NCI-H1930 (cell line): ENCODE measurements at regions not wholly inside any gene's neighbourhood (a gene's known extent, or its start where the extent isn't known, plus 50 kb on each side); places are given as distances from the start of the nearest gene placed in this dataset.

Source experiments
- DNase-seq, 2 experiments: peaks; one replicate each; lab custom pipeline; 2025; lab: John Stamatoyannopoulos, UW

DNA sequence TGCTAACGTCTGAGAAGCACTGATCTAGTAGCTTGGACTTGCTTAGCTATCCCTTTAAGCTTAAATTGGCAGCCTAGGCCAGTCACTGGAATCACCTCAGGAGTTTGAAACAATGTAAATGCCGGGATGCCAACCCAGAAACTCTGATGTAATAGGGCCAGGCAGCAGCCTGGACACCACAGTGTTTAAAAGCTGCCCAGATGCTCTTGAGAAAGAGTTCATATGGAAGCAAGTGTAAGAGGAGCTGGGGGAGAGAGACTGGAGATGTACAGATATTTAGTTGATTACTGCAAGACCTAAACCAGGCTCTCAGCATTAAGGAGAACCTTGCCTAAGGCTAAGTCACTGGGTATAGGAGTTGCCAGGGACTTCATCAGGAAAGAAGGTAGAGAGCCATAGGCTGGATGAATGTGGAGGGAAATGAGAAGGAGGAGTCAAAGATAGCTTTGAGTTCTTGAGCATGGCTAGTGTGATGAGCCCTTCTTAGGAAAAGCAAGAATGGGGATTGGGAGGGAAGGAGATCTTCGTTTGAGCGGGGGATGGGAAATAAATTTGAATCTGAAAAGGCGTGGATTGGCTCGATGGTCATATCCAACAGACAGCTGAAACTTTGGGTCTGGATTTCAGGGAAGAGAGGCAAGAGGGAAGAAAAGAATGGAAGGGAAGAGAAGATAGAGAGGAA is 392.9 kb upstream of the WWC1 start:
- DNase-seq, result no peak

DNA sequence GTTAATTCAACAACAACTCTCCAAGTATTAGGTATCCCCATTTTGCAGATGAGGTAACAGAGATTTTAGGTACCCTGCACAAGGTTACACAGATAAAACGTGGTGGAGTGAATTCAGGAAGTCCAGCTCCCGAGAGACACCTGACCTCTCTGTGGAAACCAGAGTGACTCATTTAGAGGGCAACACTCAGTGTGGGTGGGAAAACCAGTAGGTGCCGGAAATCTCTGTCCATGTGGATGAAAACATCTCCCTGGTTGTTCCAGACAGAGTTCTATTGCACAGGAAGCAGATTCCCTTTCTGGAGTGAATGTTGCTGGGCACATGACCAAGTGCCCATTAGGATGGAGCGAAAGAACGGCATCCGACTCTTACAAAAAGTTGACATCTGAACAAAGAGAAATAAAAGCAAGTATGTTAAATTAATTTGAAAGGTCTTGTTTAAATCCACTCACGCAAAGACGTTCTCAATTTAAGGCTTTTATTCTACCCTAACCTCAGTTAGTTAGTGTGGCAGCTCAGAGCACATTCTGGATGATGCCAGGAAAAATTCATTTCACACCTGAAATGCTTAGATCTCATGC is 391.9 kb upstream of the WWC1 start:
- no peak for DNase-seq

DNA sequence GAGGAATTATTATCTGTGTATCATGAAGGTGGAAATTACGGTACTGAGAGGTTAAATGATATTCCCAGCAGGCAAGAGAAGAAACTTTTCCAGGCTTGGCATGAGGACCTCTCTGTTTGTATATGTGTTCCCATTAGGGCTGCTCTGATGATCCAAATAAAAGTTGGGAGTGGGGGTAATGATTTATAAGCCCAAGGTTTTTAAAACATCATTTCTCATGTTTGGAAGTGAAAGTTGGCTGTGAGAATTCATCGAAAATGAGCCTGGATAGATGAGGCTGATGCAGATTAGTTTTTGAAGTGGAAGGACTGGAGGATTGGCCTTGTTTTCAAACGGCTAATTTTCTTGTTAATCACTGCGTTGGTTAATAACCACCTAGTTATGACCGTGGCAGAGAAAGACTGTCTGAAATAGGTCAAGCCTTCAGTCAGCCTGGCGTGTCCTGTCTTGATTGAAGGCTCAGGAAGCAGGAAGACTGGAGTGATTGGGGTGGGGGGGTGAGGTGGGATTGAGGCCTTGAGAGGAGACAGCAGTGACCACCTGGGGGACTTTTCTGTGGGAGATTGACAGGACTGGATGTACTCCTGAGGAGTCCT is 391.0 kb upstream of the WWC1 start:
- DNase-seq, result no peak

DNA sequence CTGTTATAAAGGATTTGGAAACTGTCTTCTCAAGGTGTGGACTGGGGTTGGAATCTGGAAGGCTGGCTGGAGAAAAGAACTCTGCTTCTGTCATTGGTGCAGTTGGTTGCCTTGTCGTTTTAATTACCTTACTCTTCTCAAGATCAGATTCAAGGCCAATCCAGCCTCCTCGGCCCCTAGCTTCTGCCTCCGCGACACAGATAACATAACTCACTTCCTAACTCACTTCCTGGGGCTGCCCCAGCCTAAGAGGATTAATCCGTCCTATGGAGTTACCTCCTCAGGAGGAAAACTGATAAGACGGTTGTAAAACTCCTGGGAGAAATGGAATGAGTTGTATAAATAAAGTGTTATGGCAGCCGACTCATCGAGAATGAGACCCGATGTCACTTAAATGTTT is 389.1 kb upstream of the WWC1 start:
- DNase-seq, result no peak

DNA sequence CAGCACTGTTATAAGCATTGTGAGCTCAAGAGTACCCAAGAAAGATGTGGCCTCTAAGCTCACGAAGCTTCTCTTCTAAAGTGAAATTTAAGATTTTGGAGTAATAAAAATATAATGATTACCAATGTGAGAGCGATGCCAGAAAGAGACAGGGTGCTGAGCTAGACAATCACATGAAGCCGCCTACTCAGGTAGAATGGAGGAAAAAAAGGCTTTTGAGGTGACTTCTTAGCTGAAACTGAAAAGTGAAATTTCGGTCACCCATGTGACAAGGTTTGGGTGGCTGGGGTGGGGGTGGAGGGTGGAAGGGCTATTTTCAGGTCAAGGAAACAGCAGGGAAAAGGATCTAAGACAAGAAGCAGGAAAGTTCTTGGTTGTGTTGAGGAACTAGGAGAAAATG is 388.2 kb upstream of the WWC1 start:
- DNase-seq, result no peak

DNA sequence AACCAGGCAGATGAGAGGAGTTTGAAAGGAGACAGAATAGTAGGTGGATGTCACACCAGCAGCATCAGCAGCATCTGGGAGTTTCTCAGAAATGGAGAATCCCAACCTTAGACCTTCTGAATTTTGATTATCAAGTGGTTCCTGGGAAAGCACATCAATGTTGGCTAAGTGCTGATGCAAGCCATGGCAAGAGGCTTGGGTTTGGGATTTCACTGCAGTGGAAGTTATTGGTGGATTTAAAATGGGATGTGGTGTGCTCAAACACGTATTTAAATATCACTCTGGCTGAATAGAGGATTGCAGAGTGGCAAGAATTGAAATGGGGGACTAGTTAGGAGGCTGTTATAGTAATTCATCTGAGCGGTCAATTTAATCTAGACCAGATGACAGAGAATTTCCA is 387.8 kb upstream of the WWC1 start:
- no peak for DNase-seq

DNA sequence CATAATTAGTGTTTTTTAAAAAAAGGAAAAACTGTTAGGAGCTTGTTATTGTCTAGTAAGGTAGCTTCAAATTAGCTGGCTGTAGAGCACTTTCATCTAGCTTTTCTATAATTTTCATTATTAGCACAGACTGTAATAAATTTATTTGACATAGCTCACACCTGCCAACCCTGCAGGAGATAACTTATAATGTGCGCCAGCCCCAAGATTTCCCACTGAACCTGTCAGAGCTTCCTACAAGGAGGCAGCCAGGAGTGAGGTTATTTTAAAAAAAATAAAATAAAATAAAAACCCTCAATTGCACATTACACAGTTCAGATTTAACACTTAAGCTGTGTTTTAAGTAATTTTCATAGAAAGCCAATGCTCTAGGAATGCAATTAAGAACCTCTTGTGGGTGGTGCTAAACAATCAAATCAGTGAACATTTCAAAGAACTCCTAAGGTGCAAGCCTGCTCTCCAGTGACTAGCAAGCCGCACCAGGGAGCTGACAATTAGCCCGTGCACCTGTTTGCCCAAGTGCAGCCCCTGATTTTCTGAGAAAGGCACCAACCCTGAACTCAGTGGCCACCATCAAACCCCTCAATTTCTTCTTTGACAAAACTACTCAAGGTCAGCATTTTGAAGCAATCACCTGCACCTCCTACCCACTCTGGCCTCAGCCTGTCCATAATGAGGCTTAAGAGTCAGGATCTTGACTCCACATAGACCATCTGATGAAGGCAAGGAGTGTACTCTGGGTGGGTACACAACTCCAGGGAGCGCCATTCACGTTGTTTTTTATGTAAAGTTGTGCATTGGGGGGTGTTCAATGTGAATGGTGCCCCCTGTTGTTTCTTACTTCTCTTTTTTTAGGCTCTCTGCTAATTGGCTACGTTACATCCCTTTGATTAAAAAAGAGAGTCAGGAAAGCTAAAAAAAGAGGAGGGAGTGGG is 385.3 kb upstream of the WWC1 start:
- no peak for DNase-seq

DNA sequence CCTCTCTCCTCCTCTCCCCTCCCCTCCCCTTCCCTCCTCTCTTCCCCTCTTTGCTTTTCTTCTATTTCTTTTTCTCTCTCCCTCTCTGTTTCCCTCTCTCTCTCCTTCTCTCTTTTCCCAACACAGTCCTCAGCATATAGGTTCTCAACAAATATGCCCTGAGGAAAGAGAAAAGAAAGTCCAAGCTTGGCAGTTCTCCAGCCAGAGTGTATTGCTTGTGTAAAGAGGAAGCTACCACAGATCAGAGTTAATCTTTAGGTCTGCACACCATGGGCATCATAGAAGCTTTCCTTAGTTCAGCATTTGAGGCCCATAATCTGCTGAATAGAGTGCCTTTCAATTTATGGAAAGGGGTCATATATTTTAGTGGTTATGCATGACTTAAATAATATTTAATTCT is 382.8 kb upstream of the WWC1 start:
- DNase-seq, result no peak

DNA sequence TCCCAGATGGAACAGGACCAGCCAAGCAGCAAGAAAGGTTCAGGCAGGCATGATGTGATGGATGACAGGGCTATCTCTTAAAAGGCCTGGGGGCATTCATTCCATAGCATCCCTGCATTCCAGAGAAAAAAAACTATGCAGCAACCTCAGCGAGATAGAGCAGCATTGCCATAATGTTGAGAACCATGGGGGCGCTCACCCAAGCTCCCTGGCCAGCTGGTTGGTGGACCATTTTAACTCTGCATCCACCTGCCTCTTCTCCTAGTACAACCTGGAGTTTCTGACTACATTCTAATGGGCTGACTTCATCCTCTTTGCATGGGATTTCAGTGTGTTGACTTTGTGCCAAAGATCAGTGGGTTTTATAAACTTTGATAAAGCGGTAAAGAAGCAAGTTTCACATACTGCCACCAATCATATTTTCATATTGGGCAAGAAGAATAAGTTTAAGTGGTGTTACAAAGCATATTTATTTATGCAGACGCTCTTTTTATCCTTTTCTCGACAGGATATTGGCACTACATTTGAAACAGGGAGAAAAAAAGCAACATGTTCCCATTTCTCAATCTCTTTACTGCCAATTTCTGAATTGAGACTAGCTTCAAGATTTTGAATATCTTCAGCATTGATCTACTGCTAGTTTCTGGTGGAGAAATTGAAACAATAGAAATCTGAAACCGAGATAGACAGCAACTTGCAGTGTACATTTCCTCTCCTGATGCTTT is 378.3 kb upstream of the WWC1 start:
- DNase-seq, result no peak

DNA sequence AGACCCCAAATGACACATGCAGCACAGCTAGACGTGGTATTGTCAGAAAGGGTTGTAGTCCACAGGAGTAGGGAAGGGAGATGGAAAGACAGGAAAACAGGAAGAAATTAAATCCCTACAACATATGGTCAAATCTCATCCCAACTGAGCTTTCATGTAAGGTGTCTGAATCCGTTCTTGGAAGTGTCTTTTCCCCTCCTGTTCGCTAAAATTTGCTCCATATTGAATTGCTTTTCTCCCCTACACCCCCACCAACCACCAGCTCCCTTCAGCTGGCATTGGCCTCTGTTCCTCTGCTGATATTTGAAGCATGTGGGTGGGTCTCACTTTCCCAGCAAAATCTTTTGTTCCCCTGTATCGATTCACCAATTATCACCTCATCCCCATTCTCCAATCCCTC is 376.2 kb upstream of the WWC1 start:
- no peak for DNase-seq

DNA sequence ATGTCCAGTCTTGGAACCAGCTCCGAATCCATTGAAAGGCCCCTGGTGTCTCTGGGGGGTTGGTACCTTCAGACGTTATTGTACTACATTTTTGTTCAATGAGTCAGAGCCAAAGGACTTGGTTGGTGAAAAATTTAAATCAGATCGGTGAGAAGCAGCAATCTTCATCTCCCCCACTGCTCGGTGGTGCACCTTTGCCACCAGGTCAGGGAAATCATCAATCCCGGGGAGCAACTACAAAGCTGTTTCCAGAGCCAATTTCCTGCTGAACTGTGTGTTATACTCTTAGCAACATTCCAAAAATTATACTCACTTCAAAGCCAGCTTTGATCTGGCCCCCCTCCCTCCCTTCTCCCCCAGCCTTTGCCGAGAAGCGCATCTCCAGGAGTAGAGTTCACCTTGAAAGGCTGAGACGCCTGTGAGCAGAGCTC is 375.2 kb upstream of the WWC1 start:
- no peak for DNase-seq

- no peak for DNase-seq
Observed at GRCh38 chr5:167916706-167917105, 374.7 kb upstream of the WWC1 start.

DNA sequence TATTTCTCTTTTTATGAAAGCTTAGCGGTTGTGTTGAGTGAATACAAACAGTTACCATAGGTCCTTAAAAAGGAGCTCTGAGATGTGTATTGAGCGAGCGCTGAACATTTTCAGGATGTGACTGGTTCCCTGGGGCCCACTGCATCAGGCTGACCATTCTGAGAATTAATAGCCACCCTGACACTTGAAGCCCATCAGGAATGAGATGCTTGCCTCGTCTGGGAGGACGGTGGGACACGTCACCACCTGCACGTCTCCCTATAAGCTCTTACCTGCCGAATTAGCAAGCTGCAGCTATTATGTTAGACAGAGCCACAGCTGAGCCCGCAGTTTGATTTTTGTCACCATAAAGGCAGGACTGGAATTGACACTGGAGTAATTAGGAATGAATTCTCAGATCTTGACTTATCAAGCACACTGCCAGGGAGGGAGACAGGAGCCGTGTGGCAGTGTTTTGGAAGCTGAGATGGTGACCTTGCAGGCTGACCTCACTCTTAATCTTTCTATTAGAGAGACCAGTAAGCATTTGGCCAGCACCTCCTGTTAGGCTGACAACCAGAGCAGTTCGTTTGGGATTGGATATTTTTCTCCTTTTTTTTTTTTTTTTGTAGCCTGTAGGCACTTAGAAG is 373.1 kb upstream of the WWC1 start:
- DNase-seq, result no peak

- DNase-seq, result no peak
Observed at GRCh38 chr5:167918813-167919483, 372.5 kb upstream of the WWC1 start.

DNA sequence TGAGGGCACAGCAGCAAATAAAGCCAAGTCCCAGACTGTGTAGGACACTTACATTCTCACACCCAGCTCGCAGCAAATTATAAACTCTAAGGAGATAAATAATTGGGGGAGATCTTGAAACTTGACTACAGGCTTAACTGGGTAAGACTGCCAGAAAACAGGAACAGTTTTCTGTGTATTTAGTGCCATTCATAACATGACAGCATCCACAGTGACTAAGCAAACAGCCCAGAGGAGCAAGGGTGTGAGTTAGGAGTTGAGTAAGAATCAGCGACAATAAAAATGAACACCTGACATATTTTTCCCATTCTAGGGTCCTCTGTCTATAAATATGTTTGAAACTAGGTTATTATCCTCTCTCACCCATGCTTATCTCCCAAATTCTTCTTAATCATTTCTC is 370.9 kb upstream of the WWC1 start:
- DNase-seq, result no peak

GRCh38 chr5:167921796-167922195 is 369.6 kb upstream of the WWC1 start:
- DNase-seq, result no peak

DNA sequence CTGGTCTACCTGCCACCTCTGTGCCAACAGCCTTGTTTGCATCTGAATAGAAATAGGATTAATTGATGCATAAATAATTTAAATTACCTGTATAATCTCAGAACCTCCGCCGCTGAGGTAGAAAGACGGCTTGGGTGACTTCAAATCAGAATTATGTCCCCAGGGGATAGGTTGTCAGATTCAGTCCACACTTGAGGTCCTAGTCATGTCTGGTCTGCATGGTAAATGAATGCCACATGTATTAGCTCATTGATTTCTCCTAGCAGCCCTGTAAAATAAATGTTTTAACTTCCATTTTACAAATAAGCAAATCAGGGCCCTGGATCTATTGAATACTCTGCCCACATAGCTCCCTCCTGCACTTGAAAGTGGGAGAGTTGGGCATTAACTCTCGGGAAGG is 368.0 kb upstream of the WWC1 start:
- no peak for DNase-seq

DNA sequence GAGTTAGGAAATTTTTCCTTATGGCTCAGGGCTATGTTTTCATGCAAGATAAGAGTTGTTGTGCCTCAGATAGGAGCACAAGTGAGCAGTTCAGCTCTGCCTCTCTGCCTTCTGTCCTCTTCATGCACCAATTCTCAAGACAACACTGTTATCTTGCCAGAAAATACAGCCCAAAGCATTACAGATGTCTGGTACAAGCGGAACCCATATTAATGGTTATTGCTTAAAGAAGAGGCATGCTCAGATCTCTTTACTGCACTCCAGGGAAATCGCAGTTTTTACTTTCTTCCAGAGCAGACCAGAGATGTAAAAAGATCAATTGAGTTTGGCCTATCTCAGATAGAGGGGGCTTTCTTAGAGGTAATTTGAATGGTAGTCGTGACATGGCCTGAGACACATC is 361.6 kb upstream of the WWC1 start:
- no peak for DNase-seq

DNA sequence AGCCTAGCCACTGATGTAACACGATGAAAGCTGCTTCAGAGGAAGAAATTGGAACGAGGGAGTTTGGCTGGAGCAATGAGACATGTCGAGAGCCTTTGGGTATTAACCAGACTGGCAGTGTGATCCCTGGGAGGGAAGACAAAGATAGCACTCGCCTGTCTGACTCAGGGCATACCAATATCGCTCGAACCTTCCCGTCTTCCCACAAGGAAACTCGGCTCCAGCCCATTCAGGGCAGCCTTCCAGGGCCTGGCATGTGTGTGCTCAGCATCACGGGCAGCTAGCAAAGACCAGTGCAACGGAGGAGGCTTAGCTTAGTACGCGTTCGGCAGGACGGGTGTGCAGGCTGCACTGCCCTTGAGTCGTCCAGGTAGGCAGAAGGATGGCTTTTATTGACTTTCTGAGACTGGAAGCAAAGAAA is 356.9 kb upstream of the WWC1 start:
- peak in 1 of 2 experiments; percentile 6 for DNase-seq

DNA sequence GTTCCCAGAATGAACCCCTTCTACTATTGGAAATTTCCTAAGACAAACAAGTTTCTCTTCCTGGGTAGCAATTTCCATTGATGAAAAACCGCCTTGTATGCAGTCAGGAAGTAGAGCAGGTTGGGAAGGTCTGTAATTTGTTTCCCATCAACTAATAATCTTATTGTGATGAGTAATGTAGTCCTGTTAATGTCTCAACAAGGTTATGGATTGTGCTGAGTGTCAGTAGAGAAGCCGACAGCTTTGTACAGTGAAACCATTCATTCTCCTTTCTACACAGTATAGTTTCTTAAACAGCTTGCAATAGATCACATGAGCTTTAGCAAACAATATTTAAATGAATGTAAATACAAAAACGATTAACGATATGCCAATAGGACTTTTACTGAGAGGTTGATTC is 355.4 kb upstream of the WWC1 start:
- DNase-seq, result no peak
